ENCODE measurements at regions not wholly inside any gene's neighbourhood (a gene's known extent, or its start where the extent isn't known, plus 50 kb on each side); places are given as distances from the start of the nearest gene placed in this dataset.
"Not testable (repeated sequence)": the region's sequence is repeated elsewhere in the genome, so short reads cannot be mapped to it uniquely, and the experiment has no call there.

DNA sequence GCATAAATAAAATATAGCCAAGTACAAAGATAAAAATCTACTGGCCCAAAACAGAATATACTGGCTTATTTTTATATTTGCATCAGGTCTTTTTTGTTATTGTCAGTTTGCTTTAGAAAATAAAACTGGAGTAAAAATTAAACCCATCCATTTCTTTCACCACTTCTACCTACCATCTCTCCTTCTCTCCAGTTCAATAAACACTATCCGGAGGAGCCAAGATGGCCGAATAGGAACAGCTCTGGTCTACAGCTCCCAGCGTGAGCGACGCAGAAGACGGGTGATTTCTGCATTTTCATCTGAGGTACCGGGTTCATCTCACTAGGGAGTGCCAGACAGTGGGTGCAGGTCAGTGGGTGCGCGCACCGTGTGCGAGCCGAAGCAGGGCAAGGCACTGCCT lies 106.2 kb upstream of the NOL4 start:
- TF ChIP-seq CTCF (IDR thresholded peaks at IDR 0.05); POLR2A (IDR thresholded peaks at IDR 0.05); POLR2AphosphoS5 (IDR thresholded peaks at IDR 0.05; ENCODE audit: insufficient read depth in 1 of 2, low read depth in 1 of 2): not testable (repeated sequence)
